Neural progenitor cell (in vitro differentiated cells): ENCODE measurements at regions not wholly inside any gene's neighbourhood (a gene's known extent, or its start where the extent isn't known, plus 50 kb on each side); places are given as distances from the start of the nearest gene placed in this dataset.

ENCODE experiments used
- EZH2 ChIP-seq: fragments of 200-600 bp; sonication (generic); IDR thresholded peaks from 2 replicates; pipeline ENCODE4 v1.6.1; 2017; ENCODE audit warnings: antibody characterized with exemption, mild to moderate bottlenecking, moderate library complexity
- TF ChIP-seq, protein P1 (sequence below): fragments of 200-600 bp; sonication (generic); IDR thresholded peaks from 2 replicates; pipeline ENCODE4 v1.5.1; 2017; ENCODE audit warnings: antibody characterized with exemption, mild to moderate bottlenecking

DNA sequence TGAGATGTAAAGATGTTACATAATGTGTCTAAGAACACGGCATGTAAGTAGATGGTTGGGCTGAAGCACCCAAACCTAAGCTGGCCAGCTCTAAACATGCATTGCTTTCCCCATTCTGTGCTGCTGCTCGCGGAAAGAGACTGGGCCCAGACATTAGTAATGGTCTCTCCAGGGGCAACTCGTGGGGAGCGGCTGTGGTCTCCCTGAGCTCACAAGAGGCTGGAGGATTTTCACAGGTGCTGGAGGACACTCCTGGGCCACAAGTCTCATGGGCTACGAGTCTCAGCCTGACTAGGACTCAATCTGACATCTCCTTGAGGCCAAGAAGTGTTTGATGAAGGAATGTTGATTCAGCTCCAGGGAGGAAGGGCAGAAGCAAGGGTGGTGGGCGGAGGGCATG lies 92.7 kb upstream of the PTCH1 start:
- TF ChIP-seq, protein P1, sequence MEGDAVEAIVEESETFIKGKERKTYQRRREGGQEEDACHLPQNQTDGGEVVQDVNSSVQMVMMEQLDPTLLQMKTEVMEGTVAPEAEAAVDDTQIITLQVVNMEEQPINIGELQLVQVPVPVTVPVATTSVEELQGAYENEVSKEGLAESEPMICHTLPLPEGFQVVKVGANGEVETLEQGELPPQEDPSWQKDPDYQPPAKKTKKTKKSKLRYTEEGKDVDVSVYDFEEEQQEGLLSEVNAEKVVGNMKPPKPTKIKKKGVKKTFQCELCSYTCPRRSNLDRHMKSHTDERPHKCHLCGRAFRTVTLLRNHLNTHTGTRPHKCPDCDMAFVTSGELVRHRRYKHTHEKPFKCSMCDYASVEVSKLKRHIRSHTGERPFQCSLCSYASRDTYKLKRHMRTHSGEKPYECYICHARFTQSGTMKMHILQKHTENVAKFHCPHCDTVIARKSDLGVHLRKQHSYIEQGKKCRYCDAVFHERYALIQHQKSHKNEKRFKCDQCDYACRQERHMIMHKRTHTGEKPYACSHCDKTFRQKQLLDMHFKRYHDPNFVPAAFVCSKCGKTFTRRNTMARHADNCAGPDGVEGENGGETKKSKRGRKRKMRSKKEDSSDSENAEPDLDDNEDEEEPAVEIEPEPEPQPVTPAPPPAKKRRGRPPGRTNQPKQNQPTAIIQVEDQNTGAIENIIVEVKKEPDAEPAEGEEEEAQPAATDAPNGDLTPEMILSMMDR = no peak
- no peak for TF ChIP-seq EZH2
